Naive thymus-derived CD8-positive, alpha-beta T cell (primary cell): ENCODE measurements at regions not wholly inside any gene's neighbourhood (a gene's known extent, or its start where the extent isn't known, plus 50 kb on each side); places are given as distances from the start of the nearest gene placed in this dataset.
"Not testable (repeated sequence)": the region's sequence is repeated elsewhere in the genome, so short reads cannot be mapped to it uniquely, and the experiment has no call there.

Experiments
- ATAC-seq, 2 donors: fragments of 150-1000 bp; cut with Tn5 transposase in 1 of 2; sonication (Bioruptor Pico), chemical (Tn5 transposase) in 1 of 2; 1 replicate in 1 of 2; 2 replicates in 1 of 2; pipeline ENCODE4 v1.10.0; 2021; ENCODE audit warnings: mild to moderate bottlenecking in 2 of 2, moderate library complexity in 2 of 2
- POLR2A ChIA-PET: fragments of 350-600 bp; sonication (Branson Sonifier 250); formaldehyde crosslinking; loops from one replicate; lab custom pipeline; 2021; ENCODE audit warnings: antibody characterized with exemption; lab: Charles Lee
- DNase-seq, 10 donors: peaks; one replicate each; pipeline versions ENCODE4 v3.0.0 to v3.0.0-alpha.2; 2020 to 2022
- H3K27ac Mint-ChIP-seq, 10 donors: one replicate each; pipeline ENCODE4 v1.8.0; 2020 to 2022; ENCODE audit warnings: mild to moderate bottlenecking in 10 of 10, mixed read lengths in 10 of 10, moderate library complexity in 4 of 10, inconsistent platforms in 1 of 10
- H3K27me3 Mint-ChIP-seq, 5 donors: one replicate each; pipeline ENCODE4 v1.8.0; 2021 to 2022; ENCODE audit warnings: mixed read lengths in 5 of 5
- H3K36me3 Mint-ChIP-seq, 3 donors: one replicate each; pipeline ENCODE4 v1.8.0; 2020 to 2022; ENCODE audit warnings: mixed read lengths in 3 of 3, mild to moderate bottlenecking in 2 of 3, inconsistent platforms in 1 of 3
- H3K4me1 Mint-ChIP-seq, 4 donors: one replicate each; pipeline ENCODE4 v1.8.0; 2021 to 2022; ENCODE audit warnings: mixed read lengths in 4 of 4
- H3K4me3 Mint-ChIP-seq, 10 donors: one replicate each; pipeline ENCODE4 v1.8.0; 2020 to 2022; ENCODE audit warnings: mild to moderate bottlenecking in 10 of 10, mixed read lengths in 10 of 10, moderate library complexity in 6 of 10, inconsistent platforms in 1 of 10
- H3K9me3 Mint-ChIP-seq, 9 donors: one replicate each; pipeline ENCODE4 v1.8.0; 2020 to 2022; ENCODE audit warnings: mixed read lengths in 9 of 9, mild to moderate bottlenecking in 3 of 9, inconsistent platforms in 1 of 9, moderate library complexity in 1 of 9

- DNase-seq (no peak), ATAC-seq (no peak)
- Mint-ChIP-seq H3K4me3 (no peak overlapping the region), H3K27me3 (peaks cover 23 to 72% (median 41%) of the 10 kb centered on the region in 5 donors), H3K27ac (no peak overlapping the region), H3K9me3 (peaks cover 0 to 15% (median 5%) of the 10 kb centered on the region in 9 donors), H3K4me1 (peaks cover 0 to 2% (median 0%) of the 10 kb centered on the region in 4 donors), H3K36me3 (peaks cover 0 to 7% (median 0%) of the 10 kb centered on the region in 3 donors)
- POLR2A ChIA-PET: no interaction called here
These were observed 140.1 kb upstream of the PALM2AKAP2 start for GRCh38 chr9:109639674-109640579.

- ATAC-seq: no peak
- POLR2A ChIA-PET: no interaction called here
- Mint-ChIP-seq H3K27me3 (peaks cover 23 to 77% (median 41%) of the 10 kb centered on the region in 5 donors), H3K4me1 (peaks cover 0 to 2% (median 0%) of the 10 kb centered on the region in 4 donors), H3K4me3 (no peak overlapping the region), H3K9me3 (peaks cover 0 to 20% (median 3%) of the 10 kb centered on the region in 9 donors), H3K36me3 (peaks cover 0 to 7% (median 0%) of the 10 kb centered on the region in 3 donors), H3K27ac (no peak overlapping the region)
- DNase-seq: no peak
These were observed 139.2 kb upstream of the PALM2AKAP2 start for GRCh38 chr9:109640580-109641371.

DNA sequence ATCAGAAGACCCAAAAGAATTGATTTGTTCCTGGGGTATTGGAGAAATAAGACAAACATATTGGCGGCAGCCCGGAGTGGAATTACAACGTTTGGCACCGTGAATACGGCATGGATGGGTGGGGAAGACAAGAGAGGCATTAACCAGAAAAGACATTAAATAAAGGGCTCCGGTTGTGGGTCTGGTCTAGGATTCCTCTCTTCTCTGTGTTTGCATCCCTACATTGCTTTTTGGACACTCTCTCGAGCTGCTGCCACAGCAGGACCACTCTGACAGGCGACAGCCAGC lies 138.7 kb upstream of the PALM2AKAP2 start:
- DNase-seq: no peak
- H3K4me3 Mint-ChIP-seq: no peak overlapping the region
- POLR2A ChIA-PET: no interaction called here
- H3K9me3 Mint-ChIP-seq: peaks cover 0 to 20% (median 4%) of the 10 kb centered on the region in 9 donors
- no peak for ATAC-seq
- no peak overlapping the region for H3K27ac Mint-ChIP-seq
- H3K4me1 Mint-ChIP-seq: peaks cover 0 to 2% (median 0%) of the 10 kb centered on the region in 4 donors
- peaks cover 0 to 7% (median 0%) of the 10 kb centered on the region in 3 donors for H3K36me3 Mint-ChIP-seq
- H3K27me3 Mint-ChIP-seq: peaks cover 20 to 77% (median 40%) of the 10 kb centered on the region in 5 donors

- no peak for DNase-seq
- H3K9me3 Mint-ChIP-seq: peaks cover 0 to 18% (median 3%) of the 10 kb centered on the region in 9 donors
- no peaks in the 10 kb centered on the region for H3K4me1 Mint-ChIP-seq
- peaks cover 0 to 7% (median 0%) of the 10 kb centered on the region in 3 donors for H3K36me3 Mint-ChIP-seq
- H3K27me3 Mint-ChIP-seq: peaks cover 0 to 5% (median 2%) of the 10 kb centered on the region in 5 donors
- H3K4me3 Mint-ChIP-seq: no peak overlapping the region
- no peak overlapping the region for H3K27ac Mint-ChIP-seq
- no peak for ATAC-seq
- POLR2A ChIA-PET: no interaction called here
These were observed 127.9 kb upstream of the PALM2AKAP2 start for GRCh38 chr9:109652112-109652511.

DNA sequence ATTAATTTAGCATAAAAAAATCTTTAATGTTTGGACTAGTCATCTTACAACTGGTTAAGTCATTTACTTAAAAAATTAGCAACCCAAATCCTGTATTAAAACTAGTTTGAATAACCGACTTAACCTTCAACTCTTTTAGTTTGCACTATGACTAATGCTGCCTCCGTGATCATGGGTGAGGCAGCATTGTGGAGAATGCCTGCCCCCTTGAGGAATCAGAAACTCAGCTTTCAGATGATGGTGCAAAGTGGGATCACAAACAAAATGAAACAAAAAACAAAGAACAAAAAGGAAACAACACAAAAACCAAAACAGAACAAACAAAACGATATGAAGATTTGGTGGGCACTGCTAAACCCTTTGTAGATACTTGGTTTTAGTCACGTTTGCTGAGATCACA lies 127.0 kb upstream of the PALM2AKAP2 start:
- H3K4me1 Mint-ChIP-seq: no peaks in the 10 kb centered on the region
- H3K9me3 Mint-ChIP-seq: peaks cover 0 to 24% (median 5%) of the 10 kb centered on the region in 9 donors
- peaks cover 0 to 7% (median 0%) of the 10 kb centered on the region in 3 donors for H3K36me3 Mint-ChIP-seq
- no peak for DNase-seq
- POLR2A ChIA-PET: no interaction called here
- H3K4me3 Mint-ChIP-seq: no peak overlapping the region
- no peak overlapping the region for H3K27ac Mint-ChIP-seq
- peaks cover 0 to 11% (median 2%) of the 10 kb centered on the region in 5 donors for H3K27me3 Mint-ChIP-seq
- no peak for ATAC-seq

DNA sequence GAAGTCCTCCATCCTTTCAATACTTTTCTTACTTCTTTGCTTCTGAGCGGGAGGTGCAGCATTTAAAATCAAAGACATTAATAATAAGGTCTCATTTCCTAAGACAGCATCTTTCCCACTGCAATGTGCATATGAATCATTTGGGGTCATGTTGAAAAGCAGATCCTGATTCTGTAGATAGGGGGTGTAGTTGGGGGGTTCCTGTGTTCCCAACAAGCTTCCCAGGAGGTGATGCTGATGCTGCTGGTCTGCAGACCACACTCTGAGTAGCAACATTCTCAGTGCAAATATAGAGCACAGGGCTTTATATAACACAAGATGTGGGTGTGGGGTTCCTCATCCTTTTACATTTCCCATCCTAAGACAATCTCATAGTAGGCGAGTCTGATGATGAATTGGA lies 126.5 kb upstream of the PALM2AKAP2 start:
- Mint-ChIP-seq H3K4me1 (no peaks in the 10 kb centered on the region), H3K9me3 (peaks cover 0 to 22% (median 5%) of the 10 kb centered on the region in 9 donors), H3K27me3 (peaks cover 0 to 12% (median 2%) of the 10 kb centered on the region in 5 donors), H3K4me3 (no peak overlapping the region), H3K27ac (no peak overlapping the region), H3K36me3 (peaks cover 0 to 7% (median 0%) of the 10 kb centered on the region in 3 donors)
- no peak for ATAC-seq
- POLR2A ChIA-PET: no interaction called here
- no peak for DNase-seq

DNA sequence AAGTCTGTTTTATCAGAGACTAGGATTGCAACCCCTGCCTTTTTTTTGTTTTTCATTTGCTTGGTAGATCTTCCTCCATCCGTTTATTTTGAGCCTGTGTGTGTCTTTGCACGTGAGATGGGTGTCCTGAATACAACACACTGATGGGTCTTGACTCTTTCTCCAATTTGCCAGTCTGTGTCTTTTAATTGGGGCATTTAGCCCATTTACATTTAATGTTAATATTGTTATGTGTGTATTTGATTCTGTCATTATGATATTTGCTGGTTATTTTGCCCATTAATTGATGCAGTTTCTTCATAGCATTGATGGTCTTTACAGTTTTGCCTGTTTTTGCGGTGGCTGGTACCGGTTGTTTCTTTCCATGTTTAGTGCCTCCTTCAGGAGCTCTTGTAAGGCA lies 116.0 kb upstream of the PALM2AKAP2 start:
- not testable (repeated sequence) for H3K27me3 Mint-ChIP-seq, H3K4me3 Mint-ChIP-seq

DNA sequence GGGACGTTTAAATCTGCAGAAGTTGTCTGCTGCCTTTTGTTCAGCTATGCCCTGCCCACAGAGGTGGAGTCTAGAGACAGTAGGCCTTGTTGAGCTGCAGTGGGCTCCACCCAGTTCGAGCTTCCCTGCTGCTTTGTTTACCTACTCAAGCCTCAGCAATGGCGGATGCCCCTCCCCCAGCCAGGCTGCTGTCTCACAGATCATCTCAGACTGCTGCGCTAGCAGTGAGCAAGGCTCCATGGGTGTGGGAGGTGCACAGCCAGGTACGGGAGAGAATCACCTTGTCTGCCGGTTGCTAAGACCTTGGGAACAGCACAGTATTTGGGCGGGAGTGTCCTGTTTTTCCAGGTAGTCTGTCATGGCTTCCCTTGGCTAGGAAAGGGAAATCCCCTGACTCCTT lies 114.3 kb upstream of the PALM2AKAP2 start:
- H3K4me3 Mint-ChIP-seq, DNase-seq, H3K4me1 Mint-ChIP-seq, POLR2A ChIA-PET, H3K27ac Mint-ChIP-seq, ATAC-seq, H3K27me3 Mint-ChIP-seq: not testable (repeated sequence)
- H3K36me3 Mint-ChIP-seq: peaks cover 0 to 16% (median 0%) of the 10 kb centered on the region in 3 donors
- peaks cover 2 to 37% (median 24%) of the 10 kb centered on the region in 9 donors for H3K9me3 Mint-ChIP-seq

More for the DNA sequence above, 116.0 kb upstream of the PALM2AKAP2 start:
- ATAC-seq, POLR2A ChIA-PET, H3K4me1 Mint-ChIP-seq, DNase-seq, H3K27ac Mint-ChIP-seq: not testable (repeated sequence)
- Mint-ChIP-seq H3K9me3 (peaks cover 3 to 39% (median 24%) of the 10 kb centered on the region in 9 donors), H3K36me3 (peaks cover 0 to 16% (median 0%) of the 10 kb centered on the region in 3 donors)

GRCh38 chr9:109681301-109681700 lies 98.7 kb upstream of the PALM2AKAP2 start:
- POLR2A ChIA-PET: no interaction called here
- no peak for ATAC-seq
- H3K4me3 Mint-ChIP-seq: no peak overlapping the region
- peaks cover 0 to 12% (median 8%) of the 10 kb centered on the region in 5 donors for H3K27me3 Mint-ChIP-seq
- no peak for DNase-seq
- no peaks in the 10 kb centered on the region for H3K4me1 Mint-ChIP-seq
- no peaks in the 10 kb centered on the region for H3K36me3 Mint-ChIP-seq
- no peak overlapping the region for H3K27ac Mint-ChIP-seq
- H3K9me3 Mint-ChIP-seq: peaks cover 0 to 19% (median 2%) of the 10 kb centered on the region in 9 donors

DNA sequence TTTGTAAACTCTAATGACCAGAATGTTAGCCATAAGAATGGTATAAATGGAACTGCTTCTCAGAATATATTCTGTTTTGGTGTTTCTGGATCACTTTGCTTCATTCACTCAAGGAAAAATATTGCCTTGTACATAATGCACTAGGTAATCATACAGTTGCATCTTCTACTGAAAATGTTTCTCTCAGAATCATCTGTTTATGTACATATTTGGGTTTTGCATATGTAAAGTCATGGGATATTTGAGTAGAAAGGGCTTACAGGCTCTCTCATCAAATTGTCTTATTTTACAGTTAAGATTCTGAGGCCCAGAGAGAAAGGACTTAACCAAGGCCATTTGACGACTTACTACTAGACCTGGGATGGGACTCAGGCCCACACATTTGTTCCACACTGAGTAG lies 97.8 kb upstream of the PALM2AKAP2 start:
- H3K4me1 Mint-ChIP-seq: no peaks in the 10 kb centered on the region
- H3K4me3 Mint-ChIP-seq: no peak overlapping the region
- ATAC-seq (no peak), DNase-seq (no peak)
- no peaks in the 10 kb centered on the region for H3K36me3 Mint-ChIP-seq
- peaks cover 0 to 6% (median 0%) of the 10 kb centered on the region in 5 donors for H3K27me3 Mint-ChIP-seq
- H3K9me3 Mint-ChIP-seq: peaks cover 0 to 14% (median 2%) of the 10 kb centered on the region in 9 donors
- H3K27ac Mint-ChIP-seq: no peak overlapping the region
- POLR2A ChIA-PET: no interaction called here

DNA sequence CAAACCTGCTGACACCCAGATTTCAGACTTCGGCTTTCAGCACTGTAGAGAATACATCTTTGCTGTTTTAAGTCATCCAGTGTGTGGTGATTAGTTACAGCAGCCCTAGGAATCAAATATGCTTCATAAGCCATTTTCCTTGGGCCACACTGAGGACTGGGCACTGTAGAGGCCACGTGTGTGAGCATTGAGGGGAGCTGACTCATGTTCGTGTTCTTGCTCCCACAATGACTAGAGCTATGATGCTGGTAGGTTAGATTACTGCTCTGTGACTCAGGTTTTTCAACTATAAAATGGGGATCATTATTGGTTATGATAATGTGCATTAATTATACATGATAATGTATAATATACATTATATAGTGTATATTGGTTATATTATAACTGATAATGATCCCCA lies 96.5 kb upstream of the PALM2AKAP2 start:
- ATAC-seq: no peak
- POLR2A ChIA-PET: no interaction called here
- H3K27ac Mint-ChIP-seq: no peak overlapping the region
- H3K9me3 Mint-ChIP-seq: peaks cover 0 to 22% (median 4%) of the 10 kb centered on the region in 9 donors
- H3K4me3 Mint-ChIP-seq: no peak overlapping the region
- H3K36me3 Mint-ChIP-seq: no peaks in the 10 kb centered on the region
- H3K27me3 Mint-ChIP-seq: peaks cover 0 to 2% (median 0%) of the 10 kb centered on the region in 5 donors
- DNase-seq: no peak
- no peaks in the 10 kb centered on the region for H3K4me1 Mint-ChIP-seq

- no peaks in the 10 kb centered on the region for H3K36me3 Mint-ChIP-seq
- DNase-seq: no peak
- POLR2A ChIA-PET: no interaction called here
- H3K27me3 Mint-ChIP-seq: peaks cover 0 to 2% (median 0%) of the 10 kb centered on the region in 5 donors
- H3K27ac Mint-ChIP-seq: no peak overlapping the region
- H3K4me3 Mint-ChIP-seq: no peak overlapping the region
- H3K4me1 Mint-ChIP-seq: no peaks in the 10 kb centered on the region
- ATAC-seq: no peak
- H3K9me3 Mint-ChIP-seq: peaks cover 0 to 12% (median 7%) of the 10 kb centered on the region in 9 donors
These were observed 90.3 kb upstream of the PALM2AKAP2 start for GRCh38 chr9:109689701-109690100.

GRCh38 chr9:109699019-109699418 lies 81.0 kb upstream of the PALM2AKAP2 start:
- DNase-seq (no peak), ATAC-seq (no peak)
- Mint-ChIP-seq H3K4me3 (no peak overlapping the region), H3K36me3 (no peaks in the 10 kb centered on the region), H3K27me3 (peaks cover 0 to 4% (median 0%) of the 10 kb centered on the region in 5 donors), H3K9me3 (peaks cover 0 to 6% (median 1%) of the 10 kb centered on the region in 9 donors), H3K27ac (no peak overlapping the region), H3K4me1 (no peaks in the 10 kb centered on the region)
- POLR2A ChIA-PET: no interaction called here
